NCI-H2196 (cell line): ENCODE measurements at regions not wholly inside any gene's neighbourhood (a gene's known extent, or its start where the extent isn't known, plus 50 kb on each side); places are given as distances from the start of the nearest gene placed in this dataset.
"Not testable (repeated sequence)": the region's sequence is repeated elsewhere in the genome, so short reads cannot be mapped to it uniquely, and the experiment has no call there.

Experiments used
- DNase-seq: peaks from one replicate; lab custom pipeline; 2025; ENCODE audit not compliant: unreplicated experiment; lab: John Stamatoyannopoulos, UW

DNA sequence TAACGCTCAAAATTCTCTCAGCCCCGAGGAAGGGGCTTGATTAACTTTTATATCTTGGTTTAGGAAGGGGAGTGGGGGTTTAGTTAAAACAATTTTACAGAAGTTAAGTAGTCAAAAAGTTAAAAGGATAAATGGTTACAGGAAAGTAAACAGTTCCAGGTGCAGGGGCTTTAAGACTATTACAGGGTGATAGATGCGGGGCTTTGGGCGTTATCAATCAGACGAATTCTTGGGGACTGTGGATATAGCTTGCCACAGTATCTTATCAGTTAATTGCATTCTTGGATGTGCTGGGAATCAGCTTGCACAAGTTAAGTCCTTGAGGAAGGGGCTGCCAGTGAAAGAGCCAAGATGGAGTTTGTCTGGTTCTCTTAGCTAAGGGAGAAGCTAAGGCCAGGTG lies 616.2 kb downstream of the XPNPEP1 start:
- DNase-seq, result not testable (repeated sequence)

DNA sequence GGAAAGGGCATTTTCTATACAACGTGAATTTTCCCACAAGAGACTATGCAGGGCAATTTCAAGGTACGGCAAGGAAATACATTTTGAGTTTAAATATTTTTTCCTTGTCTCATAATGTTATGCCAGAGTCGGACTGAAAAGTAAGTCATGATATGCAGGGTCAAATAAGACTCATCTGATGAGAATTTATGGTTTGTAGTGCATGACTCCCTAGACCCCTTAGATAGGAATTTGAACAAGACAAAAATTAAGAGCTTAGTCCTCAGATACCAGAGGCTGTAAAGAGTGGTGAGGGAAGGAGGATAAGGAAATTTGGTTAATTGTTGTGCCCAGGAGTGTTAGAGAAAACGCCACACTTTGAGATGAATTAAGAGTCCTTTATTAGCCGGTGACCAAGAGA lies 616.6 kb downstream of the XPNPEP1 start:
- no peak for DNase-seq

DNA sequence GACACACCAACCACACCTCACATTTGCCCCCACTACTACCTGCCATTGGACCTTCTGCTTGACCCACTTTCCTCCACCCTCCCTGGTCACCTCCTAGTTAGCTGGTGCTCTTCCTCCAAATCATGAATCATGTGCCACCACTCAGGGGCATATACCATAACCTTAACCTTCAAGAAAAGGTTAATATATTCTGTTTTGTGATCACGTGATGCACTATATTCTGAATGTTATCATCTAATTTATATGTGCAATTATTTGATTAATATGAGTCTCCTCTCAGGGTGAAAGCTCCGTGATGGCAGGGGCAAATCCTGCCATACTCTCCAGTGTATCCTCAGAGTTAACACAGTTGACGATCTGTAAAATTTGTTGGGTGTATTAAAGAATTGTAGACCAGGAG lies 635.5 kb downstream of the XPNPEP1 start:
- no peak for DNase-seq

GRCh38 chr10:109282510-109282909 lies 640.8 kb downstream of the XPNPEP1 start:
- no peak for DNase-seq

- DNase-seq, result no peak
Measured at GRCh38 chr10:109281347-109281746, 642.0 kb downstream of the XPNPEP1 start.

DNA sequence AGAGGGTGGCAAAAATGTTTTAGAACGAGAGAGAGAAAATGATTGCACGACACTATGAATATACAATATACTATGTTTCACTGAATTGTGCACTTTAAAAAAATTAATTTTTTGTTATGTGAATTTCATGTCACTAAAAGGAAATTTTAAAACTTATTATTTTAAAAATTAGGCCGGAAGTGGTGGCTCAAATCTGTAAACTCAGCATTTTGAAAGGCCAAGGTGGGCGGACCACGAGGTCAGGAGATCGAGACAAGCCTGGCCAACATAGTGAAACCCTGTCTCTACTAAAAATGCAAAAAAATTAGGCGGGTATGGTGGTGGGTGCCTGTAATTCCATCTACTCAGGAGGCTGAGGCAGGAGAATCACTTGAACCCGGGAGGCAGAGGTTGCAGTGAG lies 642.5 kb downstream of the XPNPEP1 start:
- no peak for DNase-seq

GRCh38 chr10:109277456-109277855 lies 645.9 kb downstream of the XPNPEP1 start:
- DNase-seq, result no peak

DNA sequence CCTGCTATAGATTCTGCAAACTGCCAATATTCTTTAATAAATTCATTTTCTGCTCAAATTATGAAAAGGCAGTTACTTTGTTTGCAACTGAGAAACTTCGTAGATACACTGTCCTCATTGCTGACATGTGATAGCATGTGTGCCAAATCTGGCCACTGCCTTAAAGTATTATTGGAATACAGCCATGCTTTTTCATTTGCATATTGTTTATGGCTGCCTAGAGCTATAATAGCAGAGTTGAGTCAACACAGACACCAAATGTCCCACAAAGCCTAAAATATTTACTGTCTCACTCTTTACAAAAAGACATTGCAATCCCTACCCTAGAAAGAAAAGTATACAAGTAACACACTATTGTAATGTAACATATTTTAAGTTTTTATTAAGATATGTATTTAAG lies 647.4 kb downstream of the XPNPEP1 start:
- DNase-seq, result no peak

- DNase-seq, result no peak
Measured at GRCh38 chr10:109274681-109275080, 648.6 kb downstream of the XPNPEP1 start.

- DNase-seq, result no peak
Measured at GRCh38 chr10:109270173-109270572, 653.1 kb downstream of the XPNPEP1 start.

- DNase-seq, result no peak
Measured at GRCh38 chr10:109264004-109264403, 659.3 kb downstream of the XPNPEP1 start.

DNA sequence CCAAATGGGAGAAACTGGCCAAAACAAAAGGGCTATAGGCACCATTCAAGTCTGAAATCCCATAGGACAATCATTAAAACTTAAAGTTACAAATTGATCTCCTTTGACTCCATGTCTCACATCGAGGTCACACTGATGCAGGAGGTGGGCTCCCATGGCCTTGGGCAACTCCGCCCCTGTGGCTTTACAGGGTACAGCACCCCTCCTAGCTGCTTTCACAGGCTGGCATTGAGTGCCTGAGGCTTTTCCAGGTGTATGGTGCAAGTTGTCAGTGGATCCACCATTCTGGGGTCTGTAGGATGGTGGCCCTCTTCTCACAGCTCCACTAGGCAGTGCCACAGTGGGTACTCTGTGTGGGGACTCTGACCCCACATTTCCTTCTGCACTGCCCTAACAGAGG lies 662.1 kb downstream of the XPNPEP1 start:
- no peak for DNase-seq

- DNase-seq, result no peak
Measured at GRCh38 chr10:109259293-109259692, 664.0 kb downstream of the XPNPEP1 start.

DNA sequence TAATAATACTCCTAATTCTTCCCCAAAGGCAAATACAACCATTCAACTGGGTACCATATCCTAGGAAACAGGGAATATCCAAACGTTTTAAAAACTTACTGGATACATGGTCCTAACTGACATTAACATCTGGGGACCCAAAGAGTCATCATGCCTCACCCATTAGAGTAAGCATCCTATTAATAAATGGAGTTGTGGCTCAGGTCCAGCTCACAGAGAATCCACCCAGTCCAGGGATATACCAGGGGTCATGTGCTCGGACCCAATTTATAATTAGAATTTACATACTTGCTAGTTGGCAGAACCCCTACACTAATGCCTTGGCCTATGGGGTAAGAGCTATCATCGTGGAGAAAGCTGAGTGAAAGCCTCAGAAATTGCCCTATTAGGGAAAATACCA lies 670.0 kb downstream of the XPNPEP1 start:
- DNase-seq, result no peak

DNA sequence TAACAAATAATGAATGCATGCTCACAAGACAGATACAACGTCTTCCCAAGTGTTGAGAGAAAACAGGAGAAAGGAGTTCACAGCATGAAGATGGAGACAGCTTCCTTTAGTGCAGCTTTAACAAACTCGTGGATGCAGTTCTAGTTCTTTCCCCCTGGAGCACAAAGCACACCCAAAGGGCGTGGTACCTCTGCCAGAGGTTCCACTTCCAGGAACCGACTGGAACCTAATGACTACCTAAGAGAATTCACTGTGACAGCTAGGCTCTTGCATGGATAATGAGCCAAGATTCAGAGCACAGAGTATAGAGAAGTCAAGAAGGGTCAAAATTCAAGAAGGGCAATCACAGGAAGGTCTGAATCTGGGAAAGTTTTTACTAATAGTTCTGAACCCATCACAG lies 673.2 kb downstream of the XPNPEP1 start:
- DNase-seq, result no peak

DNA sequence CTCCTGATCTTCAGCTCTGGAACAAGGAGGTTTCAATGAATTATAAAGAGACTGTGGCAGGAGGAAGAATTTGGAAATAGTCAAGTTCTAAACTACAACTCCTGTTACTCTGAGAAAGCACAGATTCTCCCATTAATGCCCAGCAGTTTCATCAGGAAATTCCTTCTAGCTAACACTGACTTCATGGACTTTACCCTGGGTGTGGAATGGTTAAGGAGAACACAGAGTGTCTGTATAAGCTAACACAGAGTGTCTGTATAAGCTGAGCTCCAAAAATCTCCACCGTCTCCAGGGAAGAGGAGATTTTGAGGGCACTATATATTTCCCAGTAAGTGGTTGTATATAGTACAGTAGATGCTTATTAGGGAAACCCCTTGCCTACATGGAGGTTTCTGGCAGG lies 675.5 kb downstream of the XPNPEP1 start:
- no peak for DNase-seq

DNA sequence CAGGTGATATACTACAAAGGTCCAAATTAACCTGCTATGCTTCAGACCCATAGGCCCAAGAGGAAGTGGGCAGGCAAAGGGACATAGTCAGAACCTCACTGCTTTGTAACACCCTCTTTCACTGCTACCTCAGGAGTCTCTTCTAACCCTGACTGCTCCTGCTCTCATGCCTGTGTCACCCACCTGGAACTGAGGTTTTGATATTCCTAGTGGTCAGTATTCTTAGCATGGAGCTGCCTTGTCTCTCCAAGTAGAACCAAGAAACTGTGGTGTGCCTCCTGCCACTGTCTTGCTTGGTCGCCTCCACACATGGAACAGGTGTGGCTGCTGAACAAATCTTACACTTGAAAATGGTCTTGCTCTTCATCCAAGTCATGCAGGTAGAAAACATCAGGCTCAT lies 677.5 kb downstream of the XPNPEP1 start:
- no peak for DNase-seq

GRCh38 chr10:109239371-109239770 lies 683.9 kb downstream of the XPNPEP1 start:
- DNase-seq, result no peak

DNA sequence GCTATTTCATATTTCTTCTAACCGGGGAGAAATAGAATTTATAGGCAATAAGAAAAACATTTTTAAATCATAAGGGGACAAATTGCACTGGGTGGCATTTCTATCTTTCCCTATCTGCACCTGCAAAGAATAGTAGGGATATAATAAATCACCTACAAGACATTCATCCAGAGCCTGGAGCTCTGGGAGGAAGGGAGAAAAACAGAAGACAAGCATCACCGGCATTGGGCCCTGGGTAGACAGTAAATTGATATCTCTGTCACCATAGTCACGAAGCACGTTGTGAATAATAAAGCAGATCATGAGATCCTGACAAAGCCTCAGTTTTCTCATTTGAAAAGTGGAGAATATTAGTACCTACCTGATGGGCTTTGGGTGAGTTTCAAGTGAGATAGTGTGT lies 685.6 kb downstream of the XPNPEP1 start:
- no peak for DNase-seq

DNA sequence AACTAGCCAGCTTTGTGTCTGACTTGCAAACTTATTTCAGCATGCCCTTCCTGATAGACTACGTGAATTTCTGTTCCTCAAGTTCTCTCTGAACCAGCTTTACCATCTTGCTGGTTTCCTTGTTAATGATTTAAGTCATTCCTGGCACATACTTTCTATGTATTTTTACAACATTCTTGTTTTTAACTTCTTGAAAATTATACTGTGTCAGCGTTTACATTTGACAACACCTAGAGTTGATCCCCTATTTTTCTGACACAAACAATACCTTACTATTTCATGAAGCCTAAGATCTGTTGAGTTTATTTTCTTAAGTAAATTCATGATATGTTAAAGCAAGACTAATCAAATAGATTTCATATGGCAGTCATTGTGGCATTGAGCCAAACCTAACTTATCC lies 686.3 kb downstream of the XPNPEP1 start:
- DNase-seq, result no peak

DNA sequence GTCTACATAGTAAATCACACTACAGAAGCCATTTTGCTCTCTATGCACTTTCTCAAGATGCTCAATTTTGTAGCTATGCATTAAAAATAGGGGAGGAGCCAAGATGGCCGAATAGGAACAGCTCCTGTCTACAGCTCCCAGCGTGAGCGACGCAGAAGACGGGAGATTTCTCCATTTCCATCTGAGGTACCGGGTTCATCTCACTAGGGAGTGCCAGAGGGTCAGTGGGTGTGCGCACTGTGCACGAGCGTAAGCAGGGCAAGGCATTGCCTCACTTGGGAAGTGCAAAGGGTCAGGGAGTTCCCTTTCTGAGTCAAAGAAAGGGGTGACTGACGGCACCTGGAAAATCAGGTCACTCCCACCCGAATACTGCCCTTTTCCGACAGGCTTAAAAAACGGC lies 699.8 kb downstream of the XPNPEP1 start:
- not testable (repeated sequence) for DNase-seq

DNA sequence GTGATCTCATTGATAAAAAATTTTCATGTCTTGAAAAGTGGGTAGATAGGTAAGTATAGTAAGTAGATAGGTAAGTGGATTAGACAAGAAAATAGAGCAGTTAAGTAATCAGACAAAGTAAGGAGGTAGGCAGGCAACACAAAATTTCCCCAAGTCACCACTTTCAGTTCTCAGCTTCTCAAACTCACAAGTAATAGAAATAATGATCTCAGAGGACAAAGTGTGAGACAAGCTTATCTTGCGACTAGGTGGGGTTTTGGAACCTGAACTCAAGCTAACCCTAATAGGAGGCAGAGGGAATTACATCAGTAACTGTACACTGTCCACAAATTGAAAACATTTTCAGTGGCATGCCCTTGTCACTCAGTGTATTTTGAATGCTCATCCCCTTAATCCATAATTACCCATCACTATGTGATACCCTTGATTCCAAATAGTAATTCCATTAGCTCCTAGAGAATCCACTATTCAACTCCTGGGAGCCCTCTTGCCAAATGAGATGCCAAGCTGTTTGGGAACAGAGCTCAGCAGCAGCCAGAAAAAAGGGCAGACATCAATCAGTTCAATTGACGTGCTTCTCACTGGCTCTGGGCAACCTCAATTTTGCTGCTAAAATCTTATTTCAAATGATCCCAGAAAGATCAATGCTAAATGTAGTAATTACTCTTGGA lies 703.2 kb downstream of the XPNPEP1 start:
- DNase-seq, result no peak

DNA sequence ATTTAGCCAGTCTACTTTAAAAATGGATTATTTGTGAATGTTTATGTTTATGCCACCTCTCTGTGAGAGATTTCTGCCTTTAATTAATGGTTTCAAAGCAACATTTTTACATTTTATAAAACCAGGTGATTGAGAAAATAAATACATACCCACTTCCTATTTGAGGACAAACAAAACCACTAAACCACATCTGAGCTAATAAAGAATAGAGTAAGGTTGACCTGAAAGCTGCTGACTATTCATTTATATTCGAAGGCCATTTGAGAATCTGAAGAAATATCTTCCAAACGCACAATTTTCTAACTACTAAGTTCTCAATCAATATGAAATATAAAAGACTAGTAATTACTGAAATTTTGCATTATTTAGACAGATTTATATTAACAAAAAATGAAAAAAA lies 705.1 kb downstream of the XPNPEP1 start:
- no peak for DNase-seq
